Neuron (in vitro differentiated cells): ENCODE measurements at regions not wholly inside any gene's neighbourhood (a gene's known extent, or its start where the extent isn't known, plus 50 kb on each side); places are given as distances from the start of the nearest gene placed in this dataset.
"Not testable (repeated sequence)": the region's sequence is repeated elsewhere in the genome, so short reads cannot be mapped to it uniquely, and the experiment has no call there.

ENCODE experiments used
- H2AFZ ChIP-seq: one replicate; pipeline ENCODE4 v1.6.1; 2013; ENCODE audit warnings: low read depth, mild to moderate bottlenecking, inconsistent platforms, low read length, moderate library complexity
- H3K27me3 ChIP-seq: one replicate; pipeline ENCODE4 v1.6.1; 2013; ENCODE audit warnings: low read length; ENCODE audit not compliant: insufficient read depth
- H3K36me3 ChIP-seq: one replicate; pipeline ENCODE4 v1.6.1; 2013; ENCODE audit warnings: low read length; ENCODE audit not compliant: insufficient read depth
- H3K4me1 ChIP-seq: one replicate; pipeline ENCODE4 v1.6.1; 2013; ENCODE audit warnings: low read length; ENCODE audit not compliant: insufficient read depth
- H3K4me3 ChIP-seq: 2 replicates; pipeline ENCODE4 v1.5.1; 2013; ENCODE audit warnings: mild to moderate bottlenecking, low read length, moderate library complexity
- H3K9me3 ChIP-seq: one replicate; pipeline ENCODE4 v1.6.1; 2013; ENCODE audit warnings: low read length

DNA sequence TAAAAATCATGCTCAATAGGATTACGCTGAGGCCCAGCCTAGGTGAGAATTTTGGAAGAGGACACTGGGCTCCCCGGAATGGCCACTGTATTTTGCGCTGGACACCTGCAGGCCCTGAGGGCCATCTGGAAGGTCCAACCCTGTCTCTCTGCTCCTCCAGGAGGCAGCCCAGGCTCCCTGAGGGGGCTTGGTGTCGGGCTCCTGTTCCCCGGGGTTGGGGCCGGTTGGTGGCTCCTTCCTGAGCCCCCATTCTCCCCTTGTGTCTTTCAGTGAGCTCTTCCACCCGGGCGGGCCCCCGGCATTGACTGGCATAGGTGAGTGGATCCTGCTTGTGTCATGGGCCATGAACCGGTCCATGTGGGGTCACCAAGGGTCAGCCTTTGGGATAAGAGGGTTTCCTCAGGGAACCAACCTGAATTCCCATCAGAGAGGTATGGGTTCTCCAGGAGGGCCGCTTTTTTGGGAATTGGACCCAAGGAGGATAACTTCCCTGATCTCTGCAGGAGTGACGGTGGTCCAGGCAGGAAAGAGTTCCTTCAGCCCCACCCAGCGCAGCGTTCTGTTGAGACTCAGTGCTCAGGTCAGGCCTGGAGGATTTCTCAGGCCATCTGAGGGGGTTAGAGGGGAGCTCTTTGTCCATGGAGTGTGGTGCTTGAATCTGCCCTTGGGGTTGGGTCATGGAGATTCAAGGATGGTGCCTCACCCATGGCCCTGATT, 187.8 kb downstream of the UBE3A start:
- no peaks in the 10 kb centered on the region for H3K36me3 ChIP-seq
- no peak overlapping the region for H3K4me3 ChIP-seq
- no peaks in the 10 kb centered on the region for H3K27me3 ChIP-seq
- H3K9me3 ChIP-seq, result peaks cover 8% of the 10 kb centered on the region
- H2AFZ ChIP-seq, result no peak overlapping the region
- H3K4me1 ChIP-seq, result no peaks in the 10 kb centered on the region

DNA sequence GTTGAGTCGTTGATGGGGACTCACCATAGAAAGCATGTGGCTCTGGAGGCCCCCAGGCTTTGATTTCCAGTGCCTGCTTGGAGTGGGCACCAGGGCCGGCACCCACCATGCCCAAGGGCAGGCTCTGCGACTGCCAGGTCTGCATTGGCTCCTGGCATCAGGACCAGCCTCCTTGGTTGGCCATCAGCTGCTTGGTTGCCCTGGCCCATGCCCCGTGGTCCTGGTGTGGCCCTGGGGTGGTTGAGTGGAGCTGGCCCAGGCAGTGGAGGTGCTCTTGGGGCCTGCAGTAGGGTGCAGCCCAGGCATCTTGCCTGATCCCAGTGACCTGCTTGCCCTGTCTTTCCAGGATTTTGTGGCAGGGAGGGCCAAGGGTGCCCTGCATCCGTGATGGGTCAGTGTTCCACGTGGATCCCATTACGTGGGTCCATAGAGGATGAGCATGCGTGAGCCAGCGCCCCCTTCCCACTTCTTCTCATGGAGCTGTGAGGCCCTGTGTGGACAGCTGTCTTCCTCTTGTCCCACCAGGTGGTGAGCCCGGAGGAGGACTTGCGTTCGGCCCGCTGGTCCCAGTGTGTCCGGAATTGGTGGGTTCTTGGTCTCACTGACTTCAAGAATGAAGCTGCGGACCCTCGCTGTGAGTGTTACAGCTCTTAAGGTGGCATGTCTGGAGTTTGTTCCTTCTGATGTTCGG, 187.0 kb downstream of the UBE3A start:
- Histone ChIP-seq H3K36me3 (no peaks in the 10 kb centered on the region), H2AFZ (no peak overlapping the region), H3K27me3 (no peaks in the 10 kb centered on the region), H3K4me1 (no peaks in the 10 kb centered on the region), H3K9me3 (peaks cover 8% of the 10 kb centered on the region), H3K4me3 (no peak overlapping the region)

DNA sequence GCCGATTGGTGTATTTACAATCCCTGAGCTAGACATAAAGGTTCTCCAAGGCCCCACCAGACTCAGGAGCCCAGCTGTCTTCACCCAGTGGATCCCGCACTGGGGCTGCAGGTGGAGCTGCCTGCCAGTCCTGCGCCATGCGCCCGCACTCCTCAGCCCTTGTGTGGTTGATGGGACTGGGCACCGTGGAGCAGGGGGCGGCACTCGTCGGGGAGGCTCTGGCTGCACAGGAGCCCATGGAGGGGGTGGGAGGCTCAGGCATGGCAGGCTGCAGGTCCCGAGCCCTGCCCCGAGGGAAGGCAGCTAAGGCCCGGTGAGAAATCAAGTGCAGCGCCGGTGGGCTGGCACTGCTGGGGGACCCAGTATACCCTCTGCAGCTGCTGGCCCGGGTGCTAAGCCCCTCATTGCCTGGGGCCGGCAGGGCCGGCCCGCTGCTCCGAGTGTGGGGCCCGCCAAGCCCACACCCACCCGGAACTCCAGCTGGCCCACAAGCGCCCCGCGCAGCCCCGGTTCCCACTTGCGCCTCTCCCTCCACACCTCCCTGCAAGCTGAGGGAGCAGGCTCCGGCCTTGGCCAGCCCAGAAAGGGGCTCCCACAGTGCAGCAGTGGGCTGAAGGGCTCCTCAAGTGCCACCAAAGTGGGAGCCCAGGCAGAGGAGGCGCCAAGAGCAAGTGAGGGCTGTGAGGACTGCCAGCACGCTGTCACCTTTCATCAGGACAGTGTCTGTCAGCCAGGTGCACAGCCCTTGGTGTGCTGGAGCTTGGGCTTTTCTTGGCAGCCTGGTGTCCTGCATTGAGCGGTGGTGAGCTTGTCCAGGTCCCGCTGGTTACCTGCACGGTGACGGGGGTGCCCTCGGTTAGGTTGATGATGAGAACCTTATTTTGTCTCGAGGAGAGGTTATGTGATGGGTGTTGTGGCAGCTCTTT, 185.5 kb downstream of the UBE3A start:
- H3K4me1 ChIP-seq, H3K9me3 ChIP-seq, H3K36me3 ChIP-seq, H2AFZ ChIP-seq, H3K4me3 ChIP-seq, H3K27me3 ChIP-seq: not testable (repeated sequence)

DNA sequence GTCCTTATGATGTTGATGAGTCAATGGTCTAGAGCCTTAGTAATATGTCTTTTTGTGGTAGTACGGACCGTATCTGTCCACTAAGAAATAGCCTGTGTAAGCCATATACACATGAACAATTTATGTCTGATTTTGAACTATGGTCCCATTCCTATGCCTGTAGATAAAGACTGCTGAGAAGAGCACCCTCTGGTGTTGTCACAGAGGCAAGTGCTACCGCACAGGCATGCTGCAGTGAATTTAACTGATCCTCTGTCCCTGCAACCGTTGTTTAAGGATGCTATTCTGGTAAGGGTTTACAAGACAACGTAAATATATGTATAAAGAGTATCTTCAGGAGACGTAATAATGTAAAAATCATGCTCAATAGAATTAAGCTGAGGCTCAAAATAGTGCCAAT, 170.7 kb downstream of the UBE3A start:
- no peak overlapping the region for H2AFZ ChIP-seq
- H3K4me3 ChIP-seq, result no peak overlapping the region
- no peaks in the 10 kb centered on the region for H3K36me3 ChIP-seq
- H3K27me3 ChIP-seq, result no peaks in the 10 kb centered on the region
- H3K4me1 ChIP-seq, result no peaks in the 10 kb centered on the region
- no peaks in the 10 kb centered on the region for H3K9me3 ChIP-seq
